ENCODE measurements at regions not wholly inside any gene's neighbourhood (a gene's known extent, or its start where the extent isn't known, plus 50 kb on each side); places are given as distances from the start of the nearest gene placed in this dataset.

GRCh38 chr9:80094176-80094771 lies 522.5 kb downstream of the TLE4 start:
- no peak for DNase-seq (ENCODE audit: low read depth in 4 of 4, low spot score in 1 of 4)

GRCh38 chr9:80093695-80094094 lies 521.9 kb downstream of the TLE4 start:
- DNase-seq (ENCODE audit: low read depth in 4 of 4, low spot score in 1 of 4): no peak

- DNase-seq (ENCODE audit: low read depth in 4 of 4, low spot score in 1 of 4): no peak
These were observed 519.8 kb downstream of the TLE4 start for GRCh38 chr9:80091526-80091925.

- DNase-seq (ENCODE audit: low read depth in 4 of 4, low spot score in 1 of 4): no peak
These were observed 518.6 kb downstream of the TLE4 start for GRCh38 chr9:80090317-80090716.

GRCh38 chr9:80086822-80087345 lies 515.1 kb downstream of the TLE4 start:
- no peak for DNase-seq (ENCODE audit: low read depth in 4 of 4, low spot score in 1 of 4)

GRCh38 chr9:80086386-80086785 lies 514.6 kb downstream of the TLE4 start:
- DNase-seq (ENCODE audit: low read depth in 4 of 4, low spot score in 1 of 4): no peak

GRCh38 chr9:80085668-80086067 lies 513.9 kb downstream of the TLE4 start:
- DNase-seq (ENCODE audit: low read depth in 4 of 4, low spot score in 1 of 4): no peak

GRCh38 chr9:80082213-80082612 lies 510.4 kb downstream of the TLE4 start:
- DNase-seq (ENCODE audit: low read depth in 4 of 4, low spot score in 1 of 4): no peak

- no peak for DNase-seq (ENCODE audit: low read depth in 4 of 4, low spot score in 1 of 4)
These were observed 507.1 kb downstream of the TLE4 start for GRCh38 chr9:80078826-80079225.

- no peak for DNase-seq (ENCODE audit: low read depth in 4 of 4, low spot score in 1 of 4)
These were observed 505.3 kb downstream of the TLE4 start for GRCh38 chr9:80077059-80077458.

GRCh38 chr9:80076162-80076561 lies 504.4 kb downstream of the TLE4 start:
- DNase-seq (ENCODE audit: low read depth in 4 of 4, low spot score in 1 of 4): no peak

GRCh38 chr9:80074439-80074838 lies 502.7 kb downstream of the TLE4 start:
- no peak for DNase-seq (ENCODE audit: low read depth in 4 of 4, low spot score in 1 of 4)

GRCh38 chr9:80072451-80072850 lies 500.7 kb downstream of the TLE4 start:
- DNase-seq (ENCODE audit: low read depth in 4 of 4, low spot score in 1 of 4): no peak

- no peak for DNase-seq (ENCODE audit: low read depth in 4 of 4, low spot score in 1 of 4)
These were observed 498.4 kb downstream of the TLE4 start for GRCh38 chr9:80070071-80070742.

GRCh38 chr9:80066931-80067330 lies 495.2 kb downstream of the TLE4 start:
- DNase-seq (ENCODE audit: low read depth in 4 of 4, low spot score in 1 of 4): no peak

GRCh38 chr9:80062567-80062966 lies 490.8 kb downstream of the TLE4 start:
- DNase-seq (ENCODE audit: low read depth in 4 of 4, low spot score in 1 of 4): no peak

- DNase-seq (ENCODE audit: low read depth in 4 of 4, low spot score in 1 of 4): no peak
These were observed 490.2 kb downstream of the TLE4 start for GRCh38 chr9:80061940-80062339.

- DNase-seq (ENCODE audit: low read depth in 4 of 4, low spot score in 1 of 4): no peak
These were observed 489.3 kb downstream of the TLE4 start for GRCh38 chr9:80061096-80061495.

- no peak for DNase-seq (ENCODE audit: low read depth in 4 of 4, low spot score in 1 of 4)
These were observed 488.2 kb downstream of the TLE4 start for GRCh38 chr9:80059979-80060378.

GRCh38 chr9:80059191-80059590 lies 487.4 kb downstream of the TLE4 start:
- DNase-seq (ENCODE audit: low read depth in 4 of 4, low spot score in 1 of 4): no peak

GRCh38 chr9:80052830-80053229 lies 481.1 kb downstream of the TLE4 start:
- DNase-seq (ENCODE audit: low read depth in 4 of 4, low spot score in 1 of 4): no peak

- no peak for DNase-seq (ENCODE audit: low read depth in 4 of 4, low spot score in 1 of 4)
These were observed 477.5 kb downstream of the TLE4 start for GRCh38 chr9:80049096-80049782.
